DND-41 (cell line): ENCODE measurements at regions not wholly inside any gene's neighbourhood (a gene's known extent, or its start where the extent isn't known, plus 50 kb on each side); places are given as distances from the start of the nearest gene placed in this dataset.

Experiments used
- ATAC-seq: fragments of 200-7000 bp; cut with Tn5 transposase; 3 replicates; pipeline ENCODE4 v1.9.1; 2021; ENCODE audit warnings: low read depth; ENCODE audit not compliant: insufficient read depth
- DNase-seq: peaks from one replicate; pipeline ENCODE4 v3.0.0-alpha.2; 2020
- H2AFZ ChIP-seq: 2 replicates; pipeline ENCODE4 v1.6.0; 2012; ENCODE audit warnings: low read depth, low read length
- H3K27ac ChIP-seq: 2 replicates; pipeline ENCODE4 v1.5.1; 2012; ENCODE audit warnings: low read length, inconsistent platforms
- H3K27me3 ChIP-seq: fragments of 200-600 bp; sonication (generic); 2 replicates; pipeline ENCODE4 v1.6.0; 2012; ENCODE audit warnings: low read length, mild to moderate bottlenecking, inconsistent platforms; ENCODE audit not compliant: insufficient read depth, poor library complexity
- H3K36me3 ChIP-seq: 2 replicates; pipeline ENCODE4 v1.5.1; 2012; ENCODE audit warnings: low read length, inconsistent platforms; ENCODE audit not compliant: insufficient read depth
- H3K4me1 ChIP-seq: 2 replicates; pipeline ENCODE4 v1.5.1; 2012; ENCODE audit warnings: mild to moderate bottlenecking, low read length; ENCODE audit not compliant: insufficient read depth
- H3K4me2 ChIP-seq: 2 replicates; pipeline ENCODE4 v1.6.0; 2012; ENCODE audit warnings: mild to moderate bottlenecking, moderate library complexity, low read length, inconsistent platforms; ENCODE audit not compliant: insufficient read depth
- H3K4me3 ChIP-seq, 2 experiments: fragments of 200-600 bp in 1 of 2; shearing (Covaris generic) in 1 of 2; 2 replicates each; pipeline ENCODE4 v1.5.1; 2012 to 2016; ENCODE audit warnings: inconsistent platforms in 2 of 2, low read length in 2 of 2, mild to moderate bottlenecking in 2 of 2, low read depth in 1 of 2, moderate library complexity in 1 of 2
- H3K79me2 ChIP-seq: 2 replicates; pipeline ENCODE4 v1.6.0; 2012; ENCODE audit warnings: low read length, inconsistent platforms; ENCODE audit not compliant: insufficient read depth
- H3K9ac ChIP-seq: 2 replicates; pipeline ENCODE4 v1.6.0; 2012; ENCODE audit warnings: low read depth, mild to moderate bottlenecking, inconsistent platforms, low read length, moderate library complexity
- H3K9me3 ChIP-seq: 2 replicates; pipeline ENCODE4 v1.5.1; 2012; ENCODE audit warnings: low read length, moderate library complexity, mild to moderate bottlenecking, inconsistent platforms; ENCODE audit not compliant: insufficient read depth, severe bottlenecking
- H4K20me1 ChIP-seq: 2 replicates; pipeline ENCODE4 v1.6.0; 2012; ENCODE audit warnings: low read length; ENCODE audit not compliant: insufficient read depth
- EZH2 ChIP-seq: IDR thresholded peaks from 3 replicates; pipeline ENCODE4 v1.6.1; 2012; ENCODE audit warnings: borderline replicate concordance, low read depth, mild to moderate bottlenecking, moderate library complexity, low read length, inconsistent platforms; ENCODE audit not compliant: severe bottlenecking
- TF ChIP-seq, protein P1 (sequence below): IDR thresholded peaks from 2 replicates; pipeline ENCODE4 v1.5.1; 2012; ENCODE audit warnings: borderline replicate concordance, low read length, moderate library complexity, mild to moderate bottlenecking; ENCODE audit not compliant: poor library complexity, severe bottlenecking; ENCODE audit errors: extremely low read depth

DNA sequence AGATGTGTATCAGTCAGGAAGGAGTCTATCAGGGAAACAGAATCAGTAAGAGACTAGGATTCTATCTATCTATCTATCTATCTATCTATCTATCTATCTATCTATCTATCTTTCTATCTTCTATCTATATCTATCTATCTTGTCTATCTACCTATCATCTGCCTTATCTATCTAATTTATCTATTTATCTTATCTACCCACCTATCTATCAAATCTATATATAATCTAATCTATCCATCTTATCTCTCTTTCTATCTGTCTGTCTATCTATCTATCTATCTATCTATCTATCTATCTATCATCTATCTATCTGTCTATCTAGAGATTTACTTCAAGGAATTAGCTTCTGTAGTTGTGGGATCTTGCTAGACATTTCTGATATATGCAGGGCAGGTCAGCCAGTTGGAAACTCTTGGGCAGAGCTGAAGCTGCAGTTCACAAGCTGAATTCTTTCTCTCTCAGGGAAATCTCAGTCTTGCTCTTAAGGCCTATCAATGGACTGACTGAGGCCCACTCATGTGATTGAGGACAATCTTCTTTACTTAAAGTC is 140.2 kb upstream of the JUN start:
- Histone ChIP-seq H3K9me3 (no peaks in the 10 kb centered on the region), H3K27me3 (no peaks in the 10 kb centered on the region), H3K79me2 (no peaks in the 10 kb centered on the region), H4K20me1 (no peaks in the 10 kb centered on the region), H3K4me2 (no peak overlapping the region), H2AFZ (no peak overlapping the region), H3K27ac (no peak overlapping the region), H3K36me3 (no peaks in the 10 kb centered on the region), H3K9ac (no peak overlapping the region), H3K4me3 (no peak overlapping the region), H3K4me1 (no peaks in the 10 kb centered on the region)
- DNase-seq: no peak
- ATAC-seq: no peak
- TF ChIP-seq, protein P1, sequence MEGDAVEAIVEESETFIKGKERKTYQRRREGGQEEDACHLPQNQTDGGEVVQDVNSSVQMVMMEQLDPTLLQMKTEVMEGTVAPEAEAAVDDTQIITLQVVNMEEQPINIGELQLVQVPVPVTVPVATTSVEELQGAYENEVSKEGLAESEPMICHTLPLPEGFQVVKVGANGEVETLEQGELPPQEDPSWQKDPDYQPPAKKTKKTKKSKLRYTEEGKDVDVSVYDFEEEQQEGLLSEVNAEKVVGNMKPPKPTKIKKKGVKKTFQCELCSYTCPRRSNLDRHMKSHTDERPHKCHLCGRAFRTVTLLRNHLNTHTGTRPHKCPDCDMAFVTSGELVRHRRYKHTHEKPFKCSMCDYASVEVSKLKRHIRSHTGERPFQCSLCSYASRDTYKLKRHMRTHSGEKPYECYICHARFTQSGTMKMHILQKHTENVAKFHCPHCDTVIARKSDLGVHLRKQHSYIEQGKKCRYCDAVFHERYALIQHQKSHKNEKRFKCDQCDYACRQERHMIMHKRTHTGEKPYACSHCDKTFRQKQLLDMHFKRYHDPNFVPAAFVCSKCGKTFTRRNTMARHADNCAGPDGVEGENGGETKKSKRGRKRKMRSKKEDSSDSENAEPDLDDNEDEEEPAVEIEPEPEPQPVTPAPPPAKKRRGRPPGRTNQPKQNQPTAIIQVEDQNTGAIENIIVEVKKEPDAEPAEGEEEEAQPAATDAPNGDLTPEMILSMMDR: no peak
- TF ChIP-seq EZH2: no peak

DNA sequence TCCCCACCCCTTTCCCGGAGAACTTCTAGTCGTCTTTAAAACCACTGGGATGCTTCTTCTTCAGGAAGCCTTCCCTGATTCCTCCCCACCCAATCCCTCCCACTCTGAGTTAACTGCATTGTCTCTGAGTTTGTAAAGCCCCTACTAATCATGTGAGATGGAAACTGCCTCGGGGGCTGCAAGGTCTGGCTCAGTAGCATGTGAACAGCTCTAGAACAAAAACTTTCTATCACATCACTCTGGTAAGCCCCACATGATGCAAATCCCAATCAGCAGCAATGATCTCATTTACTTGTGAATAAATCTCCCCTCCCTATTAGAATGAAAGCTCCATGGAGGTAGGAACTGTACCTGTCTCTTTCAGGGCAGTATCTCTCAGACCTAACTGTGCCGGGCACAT is 141.0 kb upstream of the JUN start:
- Histone ChIP-seq H3K4me3 (no peak overlapping the region), H3K36me3 (no peaks in the 10 kb centered on the region), H3K27ac (no peak overlapping the region), H2AFZ (no peak overlapping the region), H3K4me1 (no peaks in the 10 kb centered on the region), H3K9ac (no peak overlapping the region), H3K4me2 (no peak overlapping the region), H3K79me2 (no peaks in the 10 kb centered on the region), H3K27me3 (no peaks in the 10 kb centered on the region), H4K20me1 (no peaks in the 10 kb centered on the region), H3K9me3 (no peaks in the 10 kb centered on the region)
- TF ChIP-seq, protein P1: no peak
- no peak for TF ChIP-seq EZH2
- DNase-seq (no peak), ATAC-seq (no peak)

DNA sequence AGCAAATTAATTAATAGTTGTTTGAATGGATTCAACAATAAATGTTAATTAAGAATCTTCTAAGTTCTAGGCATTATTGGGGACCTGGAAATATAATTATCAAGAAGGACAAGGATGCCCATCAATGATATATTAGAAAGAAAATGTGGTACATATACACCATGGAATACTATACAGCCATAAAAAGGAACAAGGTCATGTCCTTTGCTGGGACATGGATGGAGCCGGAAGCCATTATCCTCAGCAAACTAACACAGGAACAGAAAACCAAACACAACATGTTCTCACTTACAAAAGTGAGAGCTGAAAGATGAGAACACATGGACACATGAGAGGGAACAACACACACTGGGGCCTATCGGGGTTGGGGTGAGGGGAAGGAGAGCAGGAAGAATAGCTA is 141.4 kb upstream of the JUN start:
- no peak for TF ChIP-seq EZH2
- TF ChIP-seq, protein P1: no peak
- no peaks in the 10 kb centered on the region for H3K9me3 ChIP-seq
- no peak overlapping the region for H3K4me3 ChIP-seq
- no peak overlapping the region for H3K9ac ChIP-seq
- H4K20me1 ChIP-seq: no peaks in the 10 kb centered on the region
- H3K27ac ChIP-seq: no peak overlapping the region
- H3K27me3 ChIP-seq: no peaks in the 10 kb centered on the region
- no peak overlapping the region for H3K4me2 ChIP-seq
- no peaks in the 10 kb centered on the region for H3K79me2 ChIP-seq
- no peaks in the 10 kb centered on the region for H3K4me1 ChIP-seq
- H2AFZ ChIP-seq: no peak overlapping the region
- DNase-seq: no peak
- ATAC-seq: no peak
- no peaks in the 10 kb centered on the region for H3K36me3 ChIP-seq

DNA sequence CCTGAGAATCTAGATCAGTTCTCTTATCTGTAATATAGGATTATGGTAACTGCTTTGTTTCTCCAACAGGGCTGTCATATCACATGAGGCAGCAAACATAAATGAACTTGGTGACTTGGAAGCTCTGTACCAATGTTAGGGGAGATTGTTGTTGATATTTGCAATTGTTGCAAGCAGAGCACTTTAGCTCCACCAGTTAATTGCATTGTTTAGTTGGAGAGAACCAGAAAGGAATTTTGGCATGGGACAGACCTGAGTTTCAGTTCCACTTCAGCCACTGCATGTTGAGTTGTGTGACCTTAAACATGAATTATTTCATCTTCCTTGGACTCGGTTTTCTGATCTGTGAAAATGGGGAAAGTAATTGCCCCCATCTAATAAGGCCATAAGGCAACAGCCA is 142.3 kb upstream of the JUN start:
- Histone ChIP-seq H3K27ac (no peak overlapping the region), H3K9me3 (no peaks in the 10 kb centered on the region), H3K79me2 (no peaks in the 10 kb centered on the region), H3K4me2 (no peak overlapping the region), H3K36me3 (no peaks in the 10 kb centered on the region), H2AFZ (no peak overlapping the region), H3K27me3 (no peaks in the 10 kb centered on the region), H3K4me1 (no peaks in the 10 kb centered on the region), H4K20me1 (no peaks in the 10 kb centered on the region), H3K4me3 (no peak overlapping the region), H3K9ac (no peak overlapping the region)
- ATAC-seq (no peak), DNase-seq (no peak)
- TF ChIP-seq EZH2: no peak
- TF ChIP-seq, protein P1: no peak
